Femur (tissue), 1 donor: ENCODE measurements at regions not wholly inside any gene's neighbourhood (a gene's known extent, or its start where the extent isn't known, plus 50 kb on each side); places are given as distances from the start of the nearest gene placed in this dataset.

Source experiments
- DNase-seq: peaks from one replicate; pipeline ENCODE4 v3.0.0-alpha.2; 2017

GRCh38 chr10:36271627-36272340 lies 629.7 kb upstream of the FZD8 start:
- DNase-seq, result no peak

DNA sequence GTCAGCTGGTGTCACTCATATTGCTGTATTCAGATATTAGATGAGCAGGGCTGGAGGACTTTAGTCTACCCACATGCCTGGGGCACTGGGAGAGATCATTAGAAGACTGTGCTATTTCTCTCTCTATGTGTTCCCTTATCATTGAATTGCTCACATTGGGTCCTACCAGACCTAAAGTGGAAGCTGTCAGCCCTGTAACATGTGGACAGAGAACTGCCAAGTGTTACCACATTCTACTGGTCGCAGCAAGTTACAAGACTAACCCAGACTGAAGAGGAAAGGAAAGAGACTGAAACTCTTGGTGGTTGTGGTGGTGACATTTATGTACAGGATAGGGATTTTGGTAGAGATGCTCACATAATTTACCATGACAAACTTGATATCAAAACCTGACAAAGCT lies 627.1 kb upstream of the FZD8 start:
- DNase-seq, result no peak

DNA sequence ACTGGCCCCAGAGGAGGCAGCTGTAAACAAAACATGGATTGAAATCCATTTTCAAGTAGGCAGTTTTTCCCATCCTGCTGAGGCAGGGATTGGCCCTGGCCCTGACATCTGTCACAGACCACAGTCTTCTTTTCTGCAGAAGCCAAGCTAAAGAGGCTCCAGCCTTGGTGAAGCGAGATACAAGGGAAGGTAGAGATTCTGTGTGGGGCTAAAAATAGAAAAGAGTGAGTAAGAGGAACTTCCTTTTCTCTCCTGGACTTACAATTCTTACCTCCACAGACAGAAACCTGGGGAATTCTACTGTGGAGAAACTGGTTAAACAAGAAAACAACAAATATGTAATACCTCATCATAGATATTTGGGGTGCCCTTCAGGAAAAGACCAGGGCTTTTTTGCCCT lies 624.8 kb upstream of the FZD8 start:
- DNase-seq, result no peak

DNA sequence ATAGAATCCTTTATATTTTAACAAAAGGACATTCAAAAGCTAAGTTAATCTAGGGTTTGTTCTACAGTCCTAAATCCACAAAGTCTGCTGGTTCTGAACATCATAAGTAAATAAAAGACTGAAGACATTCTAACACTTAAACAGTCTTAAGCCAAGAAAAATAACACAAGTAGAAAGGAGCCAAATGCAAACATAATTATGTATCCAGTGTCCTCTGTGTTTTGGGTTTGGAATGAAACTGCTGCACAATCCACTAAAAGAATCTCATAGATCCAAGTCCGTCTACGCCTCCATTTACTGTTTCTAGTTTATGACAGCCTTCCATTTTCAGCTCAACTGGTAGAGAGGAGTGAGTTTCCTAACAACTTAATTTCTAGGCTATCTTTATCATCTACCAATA lies 623.6 kb upstream of the FZD8 start:
- DNase-seq, result no peak

DNA sequence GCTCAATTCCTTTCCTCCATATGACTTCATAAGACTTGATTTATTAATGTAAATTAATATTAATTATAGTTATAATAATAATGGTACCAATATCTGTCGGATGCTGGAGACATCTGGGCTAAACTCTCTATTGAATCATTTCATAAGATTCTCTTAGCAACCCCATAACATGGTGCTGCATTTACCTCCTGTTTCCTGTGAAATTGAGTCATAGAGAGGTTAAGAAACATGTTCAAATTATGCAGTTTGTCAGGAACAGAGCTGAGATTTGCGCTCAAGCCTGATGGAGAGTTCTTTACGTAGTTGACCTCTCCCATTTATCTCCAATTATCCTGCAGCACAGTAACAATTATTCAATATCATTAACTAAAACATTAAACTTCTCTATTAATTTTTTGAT lies 621.8 kb upstream of the FZD8 start:
- DNase-seq, result no peak

GRCh38 chr10:36256948-36257356 lies 614.9 kb upstream of the FZD8 start:
- no peak for DNase-seq

DNA sequence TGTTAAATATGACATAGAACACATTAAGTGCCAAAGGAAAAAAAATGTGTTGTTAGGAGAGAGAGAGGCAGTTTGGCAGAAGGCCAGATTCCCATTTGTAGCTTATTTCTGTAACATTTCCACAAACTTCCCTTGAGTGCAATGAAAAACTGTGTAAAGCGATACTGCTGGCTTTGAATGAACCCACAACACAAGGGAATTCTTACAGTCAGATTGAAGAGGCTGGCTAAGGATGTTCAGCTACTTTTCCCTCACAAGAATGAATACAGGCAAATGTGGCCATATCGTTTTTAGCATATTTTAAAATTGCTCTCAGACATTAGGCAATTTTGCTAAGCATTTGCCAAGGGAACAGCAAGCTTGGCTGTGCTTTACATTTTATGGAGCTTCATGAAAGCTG lies 614.1 kb upstream of the FZD8 start:
- peak; percentile 55 for DNase-seq

DNA sequence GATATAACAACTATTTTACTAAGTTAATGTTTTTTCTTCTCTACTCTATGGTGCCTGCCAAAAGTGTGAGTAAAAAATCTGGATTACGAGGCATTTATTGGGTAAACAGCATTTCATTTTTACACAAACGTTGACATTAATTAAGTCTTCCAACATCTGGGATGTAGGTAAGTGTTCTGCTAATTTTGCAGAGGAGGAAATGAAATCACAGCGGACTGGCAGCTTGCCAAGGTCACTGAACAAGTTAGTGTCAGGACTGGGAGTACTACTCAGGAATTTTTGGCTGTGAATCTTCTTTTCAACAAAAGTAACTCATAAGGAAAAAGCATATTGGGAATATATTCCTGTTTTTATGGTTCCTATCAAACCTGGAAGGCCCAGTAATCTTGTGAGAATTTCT lies 612.1 kb upstream of the FZD8 start:
- DNase-seq, result peak; percentile 54

DNA sequence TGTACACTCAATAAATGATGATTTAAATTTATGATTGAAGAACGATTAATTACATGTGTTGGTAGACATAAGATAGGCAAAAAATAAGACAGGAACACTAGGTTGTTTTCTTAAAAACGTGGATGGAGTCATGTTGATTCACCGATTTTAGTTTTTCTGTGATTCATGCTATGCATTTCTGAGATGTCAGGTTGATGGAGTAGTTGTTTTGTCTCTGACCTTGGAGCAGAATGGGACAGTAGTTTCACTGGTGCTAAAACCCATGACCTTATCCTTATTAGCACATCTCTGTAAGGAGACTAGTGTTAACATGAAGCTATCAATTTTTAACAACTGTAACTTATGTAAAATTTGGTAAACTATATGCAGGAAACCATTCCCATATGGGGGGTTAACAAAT lies 611.6 kb upstream of the FZD8 start:
- DNase-seq, result no peak

DNA sequence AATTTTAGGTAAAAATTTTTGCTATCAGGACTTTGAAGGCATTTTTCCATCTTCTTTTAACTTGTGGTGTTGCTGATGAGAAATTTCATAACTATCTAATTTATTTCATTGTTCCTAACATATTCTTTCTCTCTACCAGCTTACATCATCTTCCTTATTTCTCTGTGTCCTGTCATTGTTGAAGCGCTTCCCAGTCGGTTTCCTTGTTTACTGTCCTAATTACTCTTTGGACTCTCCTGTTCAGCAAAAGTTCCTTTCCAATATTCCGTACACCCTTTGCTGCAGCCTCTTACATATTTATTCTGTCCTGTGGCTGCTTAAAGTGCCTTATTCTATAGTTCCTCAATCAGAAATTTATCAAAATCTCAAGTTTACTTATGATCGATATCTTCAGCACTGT lies 609.0 kb upstream of the FZD8 start:
- no peak for DNase-seq

DNA sequence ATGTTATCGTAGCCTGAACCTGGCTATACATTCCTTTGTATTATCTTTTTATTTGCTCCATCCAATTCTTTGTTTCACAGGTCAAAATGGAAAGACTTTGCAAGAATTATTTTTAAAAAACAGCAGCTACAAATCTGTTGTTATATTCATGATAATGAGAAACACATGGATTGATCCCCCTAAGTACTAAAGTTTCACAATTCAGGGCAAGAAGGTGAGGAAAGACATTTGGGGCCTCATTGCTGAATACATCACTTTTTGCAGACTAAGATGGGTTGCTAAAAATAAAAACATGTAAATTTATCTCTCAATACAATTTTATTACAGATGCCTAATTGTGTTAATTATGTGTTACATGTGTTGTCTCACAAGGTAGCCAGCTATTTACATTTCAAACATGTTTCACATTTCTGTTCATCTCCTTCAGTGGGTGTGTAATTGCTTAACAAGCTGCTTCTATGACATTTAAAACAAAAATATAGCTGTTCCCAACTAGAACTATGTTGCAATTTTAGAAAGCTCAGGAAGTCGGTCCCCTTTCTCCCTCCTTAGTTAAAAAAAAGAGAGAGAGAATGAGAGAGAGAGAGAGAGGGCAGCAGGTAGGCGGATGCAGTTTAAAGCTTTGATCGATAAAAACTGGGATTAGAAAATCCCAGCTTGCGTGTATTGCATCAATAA lies 606.3 kb upstream of the FZD8 start:
- DNase-seq, result no peak

DNA sequence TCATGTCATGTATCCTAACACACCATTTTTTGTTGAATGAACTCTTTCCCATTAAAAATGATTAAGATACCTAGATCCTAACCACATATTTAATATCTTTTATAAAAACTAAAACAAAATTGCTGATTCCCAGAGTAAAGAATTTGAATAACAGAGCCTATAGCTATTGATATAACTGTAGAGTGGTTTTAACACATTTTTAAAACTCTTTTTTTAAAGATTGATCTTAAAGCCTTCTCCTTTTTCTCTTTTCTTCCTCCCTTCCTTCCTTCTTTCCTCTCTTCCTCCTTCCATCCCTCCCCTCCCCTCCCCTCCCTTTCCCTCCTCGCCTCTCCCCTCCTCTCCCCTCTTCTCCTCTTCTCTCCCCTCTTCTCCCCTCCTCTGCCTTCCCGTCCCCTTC lies 605.4 kb upstream of the FZD8 start:
- no peak for DNase-seq

DNA sequence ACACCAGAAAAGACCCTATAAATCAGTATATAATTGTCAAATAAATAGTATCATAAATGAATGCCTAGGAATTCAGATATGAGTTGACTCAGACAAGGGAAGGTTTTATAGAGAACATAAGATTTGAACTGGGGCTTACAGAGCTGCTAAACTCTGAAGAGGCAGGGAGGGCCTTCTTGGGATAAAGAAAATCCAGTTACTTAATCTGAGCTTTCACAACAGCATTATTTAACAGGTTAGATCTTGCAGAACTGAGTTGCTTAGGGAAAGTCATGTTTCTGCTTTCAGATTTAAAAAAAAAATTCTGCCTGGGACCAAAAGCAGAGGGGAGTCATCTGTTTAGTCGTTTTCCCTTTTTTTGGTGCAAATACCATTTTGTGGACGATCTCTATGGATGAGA lies 594.8 kb upstream of the FZD8 start:
- no peak for DNase-seq

- no peak for DNase-seq
These were observed 594.2 kb upstream of the FZD8 start for GRCh38 chr10:36236341-36236740.

DNA sequence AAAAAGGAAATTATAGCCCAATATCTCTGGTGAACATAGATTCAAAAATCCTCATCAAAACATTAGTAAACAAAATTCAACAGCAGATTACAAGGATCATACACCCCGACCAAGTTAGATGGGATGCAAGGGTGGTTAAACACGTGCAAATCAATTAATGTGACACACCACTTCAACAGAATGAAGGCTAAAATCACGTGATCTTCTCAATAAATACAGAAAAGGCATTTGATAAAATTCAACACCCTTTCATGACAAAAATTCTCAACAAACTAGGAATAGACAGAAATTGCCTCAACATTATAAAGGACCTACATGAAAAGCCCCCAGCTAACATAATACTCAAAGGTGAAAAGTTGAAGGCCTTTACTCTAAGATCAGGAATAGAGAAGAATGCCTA lies 590.8 kb upstream of the FZD8 start:
- DNase-seq, result no peak

- DNase-seq, result no peak
These were observed 582.4 kb upstream of the FZD8 start for GRCh38 chr10:36224431-36224985.

- no peak for DNase-seq
These were observed 579.0 kb upstream of the FZD8 start for GRCh38 chr10:36221101-36221500.

GRCh38 chr10:36220151-36220550 lies 578.1 kb upstream of the FZD8 start:
- DNase-seq, result no peak

GRCh38 chr10:36211856-36212255 lies 569.8 kb upstream of the FZD8 start:
- no peak for DNase-seq

DNA sequence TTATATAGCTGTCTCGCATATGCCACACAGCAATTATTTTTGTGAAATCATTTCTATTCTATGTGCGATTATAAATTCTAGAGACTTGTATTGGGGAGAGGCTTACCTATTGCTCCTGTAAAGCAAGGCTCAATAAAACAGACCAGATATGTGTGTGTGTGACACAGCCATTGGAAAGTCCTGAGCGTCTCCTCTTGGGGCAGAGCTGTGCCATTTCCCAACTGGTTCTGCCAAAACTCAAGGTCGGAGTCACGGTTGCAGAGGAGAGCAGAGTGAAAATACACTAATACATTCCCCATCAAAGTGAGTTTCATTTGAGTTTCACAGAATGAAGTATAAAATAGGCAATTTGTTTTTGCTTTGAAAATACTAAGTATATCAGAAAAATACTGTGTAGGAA lies 567.4 kb upstream of the FZD8 start:
- DNase-seq, result no peak

DNA sequence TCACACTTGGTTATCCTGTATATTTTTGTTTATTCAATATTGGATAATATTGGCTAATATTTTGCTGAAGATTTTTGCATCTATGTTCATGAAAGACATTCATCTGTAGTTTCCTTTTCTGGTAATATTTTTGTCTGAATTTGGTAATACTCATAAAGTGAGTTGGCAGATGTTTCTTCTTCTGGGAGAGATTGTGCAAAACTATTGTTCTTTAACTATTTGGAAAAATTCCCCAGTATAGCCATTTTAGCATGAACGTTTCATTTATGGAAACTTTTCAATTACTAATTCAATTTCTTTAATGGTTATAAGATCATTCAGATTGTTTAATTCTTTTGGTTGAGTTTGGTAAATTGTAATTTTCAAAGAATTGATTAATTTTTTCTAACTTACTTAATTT lies 560.8 kb upstream of the FZD8 start:
- no peak for DNase-seq

GRCh38 chr10:36200577-36200976 lies 558.5 kb upstream of the FZD8 start:
- no peak for DNase-seq

DNA sequence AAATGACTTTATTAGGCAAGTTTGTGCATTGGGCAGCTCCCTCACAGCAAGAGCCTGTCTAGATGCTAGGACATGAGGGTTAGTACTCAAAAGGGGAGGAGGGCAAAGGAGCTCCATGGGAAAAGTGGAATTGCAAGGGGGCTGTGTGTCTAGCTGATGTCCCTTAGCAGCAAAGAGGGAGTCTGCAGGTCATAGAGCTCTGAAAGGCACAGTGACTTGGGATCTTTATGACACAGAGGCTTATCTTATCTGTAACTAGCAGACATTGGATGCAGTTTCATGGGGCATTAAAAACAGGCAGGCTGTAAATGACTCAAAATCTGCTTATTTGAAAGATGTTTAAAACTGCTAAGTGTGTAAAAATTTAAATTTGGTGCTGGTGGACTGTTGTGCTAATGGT lies 556.2 kb upstream of the FZD8 start:
- no peak for DNase-seq

GRCh38 chr10:36195364-36195763 lies 553.3 kb upstream of the FZD8 start:
- no peak for DNase-seq

GRCh38 chr10:36194276-36194675 lies 552.2 kb upstream of the FZD8 start:
- peak; percentile 30 for DNase-seq
